Activated CD8-positive, alpha-beta T cell treated with anti-CD3 and anti-CD28 coated beads for 36 hours (primary cell): ENCODE measurements at regions not wholly inside any gene's neighbourhood (a gene's known extent, or its start where the extent isn't known, plus 50 kb on each side); places are given as distances from the start of the nearest gene placed in this dataset.

Experiments used
- ATAC-seq: fragments of 200-7000 bp; cut with Tn5 transposase; one replicate; pipeline ENCODE4 v1.10.0; 2021; ENCODE audit warnings: mild to moderate bottlenecking, moderate library complexity
- CTCF ChIA-PET: fragments of 350-600 bp; sonication (Branson Sonifier 250); formaldehyde crosslinking; loops from one replicate; lab custom pipeline; 2021; ENCODE audit warnings: antibody characterized with exemption; lab: Charles Lee
- POLR2A ChIA-PET: fragments of 350-600 bp; sonication (Branson Sonifier 250); formaldehyde crosslinking; loops from one replicate; lab custom pipeline; 2021; ENCODE audit warnings: antibody characterized with exemption; lab: Charles Lee
- DNase-seq: peaks from one replicate; pipeline ENCODE4 v3.0.0-alpha.2; 2020
- H3K27ac Mint-ChIP-seq: one replicate; pipeline ENCODE4 v1.8.0; 2021; ENCODE audit warnings: mild to moderate bottlenecking, mixed read lengths
- H3K27me3 Mint-ChIP-seq: one replicate; pipeline ENCODE4 v1.8.0; 2021; ENCODE audit warnings: mixed read lengths
- H3K36me3 Mint-ChIP-seq: one replicate; pipeline ENCODE4 v1.8.0; 2021; ENCODE audit warnings: low read depth, mixed read lengths
- H3K4me1 Mint-ChIP-seq: one replicate; pipeline ENCODE4 v1.8.0; 2021; ENCODE audit warnings: low read depth, mixed read lengths
- H3K4me3 Mint-ChIP-seq: one replicate; pipeline ENCODE4 v1.8.0; 2021; ENCODE audit warnings: mild to moderate bottlenecking, moderate library complexity, mixed read lengths
- H3K9me3 Mint-ChIP-seq: one replicate; pipeline ENCODE4 v1.8.0; 2021; ENCODE audit warnings: mixed read lengths
- CTCF ChIP-seq: fragments of 200-600 bp; IDR thresholded peaks from one replicate; pipeline ENCODE4 v1.8.0; 2022; ENCODE audit warnings: antibody characterized with exemption, mild to moderate bottlenecking
- intact Hi-C: fragments of 100-400 bp; cut with micrococcal nuclease; formaldehyde crosslinking; loops from one replicate; pipeline ENCODE4 v1.10.0; 2022

GRCh38 chr5:114265432-114266060, 96.3 kb upstream of the KCNN2 start:
- ATAC-seq (no peak), DNase-seq (no peak)
- no peaks in the 10 kb centered on the region for H3K9me3 Mint-ChIP-seq
- H3K4me1 Mint-ChIP-seq = no peaks in the 10 kb centered on the region
- TF ChIP-seq CTCF = no peak
- H3K4me3 Mint-ChIP-seq = no peak overlapping the region
- H3K36me3 Mint-ChIP-seq = no peaks in the 10 kb centered on the region
- intact Hi-C loops = no loop called here
- H3K27ac Mint-ChIP-seq = no peak overlapping the region
- CTCF ChIA-PET = no interaction called here
- H3K27me3 Mint-ChIP-seq = no peaks in the 10 kb centered on the region
- POLR2A ChIA-PET = no interaction called here

- intact Hi-C loops = no loop called here
- TF ChIP-seq CTCF = no peak
- H3K4me1 Mint-ChIP-seq = no peaks in the 10 kb centered on the region
- ChIA-PET POLR2A (no interaction called here), CTCF (no interaction called here)
- ATAC-seq (no peak), DNase-seq (no peak)
- H3K36me3 Mint-ChIP-seq = no peaks in the 10 kb centered on the region
- no peak overlapping the region for H3K27ac Mint-ChIP-seq
- no peaks in the 10 kb centered on the region for H3K9me3 Mint-ChIP-seq
- H3K4me3 Mint-ChIP-seq = no peak overlapping the region
- H3K27me3 Mint-ChIP-seq = no peaks in the 10 kb centered on the region
These were observed 95.5 kb upstream of the KCNN2 start for GRCh38 chr5:114266374-114266773.

- Mint-ChIP-seq H3K36me3 (no peaks in the 10 kb centered on the region), H3K27ac (no peak overlapping the region), H3K4me3 (no peak overlapping the region), H3K27me3 (no peaks in the 10 kb centered on the region), H3K9me3 (no peaks in the 10 kb centered on the region), H3K4me1 (no peaks in the 10 kb centered on the region)
- intact Hi-C loops = no loop called here
- POLR2A ChIA-PET = no interaction called here
- CTCF ChIA-PET = no interaction called here
- ATAC-seq (no peak), DNase-seq (no peak)
- TF ChIP-seq CTCF = no peak
These were observed 65.7 kb upstream of the KCNN2 start for GRCh38 chr5:114296191-114296590.

GRCh38 chr5:114297915-114298314, 64.0 kb upstream of the KCNN2 start:
- intact Hi-C loops = no loop called here
- Mint-ChIP-seq H3K4me3 (no peak overlapping the region), H3K9me3 (no peaks in the 10 kb centered on the region), H3K27me3 (no peaks in the 10 kb centered on the region), H3K4me1 (no peaks in the 10 kb centered on the region), H3K36me3 (no peaks in the 10 kb centered on the region), H3K27ac (no peak overlapping the region)
- ChIA-PET CTCF (no interaction called here), POLR2A (no interaction called here)
- DNase-seq (no peak), ATAC-seq (no peak)
- no peak for TF ChIP-seq CTCF

GRCh38 chr5:114305402-114306207, 56.3 kb upstream of the KCNN2 start:
- ATAC-seq = no peak
- intact Hi-C loops = no loop called here
- TF ChIP-seq CTCF = no peak
- H3K27me3 Mint-ChIP-seq = no peaks in the 10 kb centered on the region
- H3K36me3 Mint-ChIP-seq = no peaks in the 10 kb centered on the region
- no peak overlapping the region for H3K4me3 Mint-ChIP-seq
- H3K9me3 Mint-ChIP-seq = no peaks in the 10 kb centered on the region
- POLR2A ChIA-PET = no interaction called here
- CTCF ChIA-PET = no interaction called here
- no peak for DNase-seq
- no peaks in the 10 kb centered on the region for H3K4me1 Mint-ChIP-seq
- H3K27ac Mint-ChIP-seq = no peak overlapping the region
